NB4 (cell line): ENCODE measurements at regions not wholly inside any gene's neighbourhood (a gene's known extent, or its start where the extent isn't known, plus 50 kb on each side); places are given as distances from the start of the nearest gene placed in this dataset.

Source experiments
- DNase-seq: peaks from one replicate; pipeline ENCODE4 v3.0.0; 2010; ENCODE audit warnings: low read depth
- H3K4me3 ChIP-seq: one replicate; pipeline ENCODE4 v1.5.1; 2011; ENCODE audit warnings: mild to moderate bottlenecking, low read depth, low read length, moderate library complexity
- MYC ChIP-seq: IDR thresholded peaks from 2 replicates; pipeline ENCODE4 v1.6.1; 2011; ENCODE audit warnings: low read depth, low read length
- POLR2A ChIP-seq: IDR thresholded peaks from 2 replicates; pipeline ENCODE4 v1.6.1; 2011; ENCODE audit warnings: mild to moderate bottlenecking; ENCODE audit not compliant: insufficient read length; ENCODE audit errors: extremely low read depth
- TF ChIP-seq, protein P1 (sequence below): IDR thresholded peaks from one replicate; pipeline ENCODE4 v1.5.1; 2012; ENCODE audit warnings: low read depth, low read length
- TF ChIP-seq, protein P2 (sequence below): IDR thresholded peaks from 2 replicates; pipeline ENCODE4 v1.6.1; 2011; ENCODE audit warnings: low read depth, low read length

DNA sequence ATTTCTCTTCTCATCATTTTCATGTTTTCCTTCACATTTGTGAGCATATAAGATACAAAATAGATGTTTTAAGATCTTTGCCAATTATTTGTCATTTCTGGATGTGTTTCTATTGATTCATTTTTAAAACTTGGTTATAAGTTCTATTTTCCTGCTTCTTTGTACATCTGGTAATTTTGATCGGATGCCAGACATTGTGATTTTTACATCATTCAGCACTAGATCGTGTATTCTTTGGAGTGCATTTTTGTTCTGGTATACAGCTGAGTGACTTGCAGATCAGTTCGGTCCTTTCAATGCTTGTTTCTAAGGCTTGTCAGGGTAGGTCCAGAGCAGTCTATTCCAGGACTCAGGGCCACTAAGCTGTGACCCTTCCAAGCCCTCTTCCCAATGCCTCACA, 198.2 kb downstream of the KLF12 start:
- no peak for DNase-seq
- no peak overlapping the region for H3K4me3 ChIP-seq
- TF ChIP-seq, protein P1, sequence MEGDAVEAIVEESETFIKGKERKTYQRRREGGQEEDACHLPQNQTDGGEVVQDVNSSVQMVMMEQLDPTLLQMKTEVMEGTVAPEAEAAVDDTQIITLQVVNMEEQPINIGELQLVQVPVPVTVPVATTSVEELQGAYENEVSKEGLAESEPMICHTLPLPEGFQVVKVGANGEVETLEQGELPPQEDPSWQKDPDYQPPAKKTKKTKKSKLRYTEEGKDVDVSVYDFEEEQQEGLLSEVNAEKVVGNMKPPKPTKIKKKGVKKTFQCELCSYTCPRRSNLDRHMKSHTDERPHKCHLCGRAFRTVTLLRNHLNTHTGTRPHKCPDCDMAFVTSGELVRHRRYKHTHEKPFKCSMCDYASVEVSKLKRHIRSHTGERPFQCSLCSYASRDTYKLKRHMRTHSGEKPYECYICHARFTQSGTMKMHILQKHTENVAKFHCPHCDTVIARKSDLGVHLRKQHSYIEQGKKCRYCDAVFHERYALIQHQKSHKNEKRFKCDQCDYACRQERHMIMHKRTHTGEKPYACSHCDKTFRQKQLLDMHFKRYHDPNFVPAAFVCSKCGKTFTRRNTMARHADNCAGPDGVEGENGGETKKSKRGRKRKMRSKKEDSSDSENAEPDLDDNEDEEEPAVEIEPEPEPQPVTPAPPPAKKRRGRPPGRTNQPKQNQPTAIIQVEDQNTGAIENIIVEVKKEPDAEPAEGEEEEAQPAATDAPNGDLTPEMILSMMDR: no peak
- TF ChIP-seq MYC (no peak), POLR2A (no peak)

DNA sequence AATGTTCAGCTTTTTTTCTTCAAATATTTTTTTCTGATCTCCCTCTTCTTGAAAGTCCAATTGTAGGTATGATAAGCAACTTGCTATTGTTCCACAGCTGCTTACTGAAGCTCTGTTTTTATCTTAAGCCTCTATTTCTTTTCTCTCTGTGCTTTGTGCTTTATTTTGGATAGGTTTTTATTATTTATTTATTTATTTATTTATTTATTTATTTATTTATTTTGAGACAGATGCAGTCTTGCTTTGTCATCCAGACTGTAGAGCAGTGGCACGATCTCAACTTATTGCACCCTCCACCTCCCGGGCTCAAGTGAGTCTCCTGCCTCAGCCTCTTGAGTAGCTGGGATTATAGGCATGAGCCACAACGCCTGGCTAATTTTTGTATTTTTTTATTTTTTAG, 199.4 kb downstream of the KLF12 start:
- no peak for DNase-seq
- no peak overlapping the region for H3K4me3 ChIP-seq
- TF ChIP-seq MYC (no peak), POLR2A (no peak)
- TF ChIP-seq, protein P2, sequence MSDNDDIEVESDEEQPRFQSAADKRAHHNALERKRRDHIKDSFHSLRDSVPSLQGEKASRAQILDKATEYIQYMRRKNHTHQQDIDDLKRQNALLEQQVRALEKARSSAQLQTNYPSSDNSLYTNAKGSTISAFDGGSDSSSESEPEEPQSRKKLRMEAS: no peak
- TF ChIP-seq, protein P1: no peak

DNA sequence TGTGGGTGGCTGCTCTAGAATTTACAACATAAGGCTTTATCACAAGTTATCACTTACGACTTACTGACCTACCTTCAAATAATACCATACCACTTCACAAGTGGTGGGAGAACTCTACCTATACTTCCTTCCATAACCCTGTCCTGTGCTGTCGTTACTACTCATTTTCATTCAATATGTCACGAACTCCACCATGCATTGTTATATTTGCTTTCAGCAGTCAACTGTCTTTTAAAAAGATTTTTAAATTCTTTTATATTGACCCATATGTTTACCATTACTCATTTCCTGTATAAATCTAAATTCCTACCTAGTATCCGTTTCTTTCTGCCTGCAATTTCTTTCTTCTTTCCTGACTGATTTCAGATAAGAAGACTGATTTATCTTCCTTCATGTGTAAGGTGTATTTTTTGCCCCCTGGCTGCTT, 200.0 kb downstream of the KLF12 start:
- no peak overlapping the region for H3K4me3 ChIP-seq
- DNase-seq: no peak
- no peak for TF ChIP-seq MYC
- TF ChIP-seq, protein P2: no peak
- no peak for TF ChIP-seq POLR2A
- TF ChIP-seq, protein P1: no peak

DNA sequence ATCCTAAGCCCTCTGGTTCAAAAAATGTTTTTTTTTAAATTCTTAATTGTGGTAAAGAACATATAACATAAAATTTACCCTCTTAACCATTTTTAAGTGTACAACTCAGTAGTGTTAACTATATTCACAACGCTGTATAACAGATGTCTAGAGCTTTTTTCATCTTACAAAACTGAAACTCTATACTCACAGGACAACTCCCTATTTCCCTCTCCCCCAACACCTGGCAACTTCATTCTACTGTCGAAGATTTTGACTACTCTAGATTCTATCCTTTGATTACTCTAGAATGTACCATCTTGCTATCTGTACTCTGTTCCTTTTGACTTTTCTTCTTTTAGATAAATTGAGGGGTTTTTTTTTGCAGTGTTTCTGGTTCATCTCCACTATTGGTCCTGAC, 200.4 kb downstream of the KLF12 start:
- no peak for TF ChIP-seq MYC
- TF ChIP-seq, protein P2: no peak
- TF ChIP-seq POLR2A: no peak
- TF ChIP-seq, protein P1: no peak
- no peak overlapping the region for H3K4me3 ChIP-seq
- DNase-seq: no peak

DNA sequence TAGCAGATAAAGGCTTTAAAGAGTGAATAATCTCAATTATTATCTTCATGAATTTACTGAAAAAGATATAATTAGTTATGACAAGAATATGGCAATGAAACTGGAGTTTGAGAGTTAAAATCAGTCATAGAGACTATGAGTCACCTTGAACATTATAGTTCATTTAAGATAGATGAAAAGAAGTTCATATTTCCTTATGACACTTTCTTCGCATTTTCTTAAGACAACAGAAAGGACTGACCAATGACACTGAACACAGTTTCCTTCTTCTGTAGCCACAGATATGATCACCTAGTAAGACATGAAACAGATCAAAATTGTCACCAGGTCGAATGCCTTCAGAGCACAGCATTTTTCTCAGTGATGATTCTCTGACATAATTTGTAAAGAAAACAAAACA, 202.1 kb downstream of the KLF12 start:
- DNase-seq: no peak
- TF ChIP-seq POLR2A: no peak
- TF ChIP-seq, protein P2: no peak
- TF ChIP-seq, protein P1: no peak
- no peak for TF ChIP-seq MYC
- no peak overlapping the region for H3K4me3 ChIP-seq

DNA sequence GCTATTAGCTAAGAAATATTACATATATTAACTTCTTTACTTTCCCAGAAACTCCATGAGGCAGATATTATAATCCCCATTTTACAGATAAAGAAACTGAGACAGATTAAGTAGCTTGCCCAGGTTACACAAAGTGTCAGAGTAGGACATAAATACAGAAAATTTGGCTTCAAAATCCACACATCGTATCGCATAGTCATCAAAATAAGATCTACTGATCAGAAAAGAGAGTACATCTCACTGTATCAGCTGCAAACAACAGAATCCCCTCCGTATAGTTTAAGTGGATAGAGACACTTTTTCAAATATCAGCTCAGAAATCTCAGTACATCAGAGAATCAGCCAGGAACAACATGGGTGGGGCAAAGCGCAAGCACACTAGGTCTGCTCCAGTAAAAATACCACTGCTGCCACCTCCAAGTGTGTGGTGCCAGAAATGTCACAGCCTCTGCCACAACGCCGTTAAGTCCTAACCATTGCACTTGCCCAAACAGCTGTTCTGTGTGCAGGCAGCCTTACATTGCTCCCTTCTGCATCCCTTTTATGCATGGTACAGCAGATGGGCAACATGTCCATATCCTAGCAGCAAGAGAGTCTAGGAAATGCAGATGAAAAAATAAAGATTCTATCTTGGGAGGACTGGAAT, 204.8 kb downstream of the KLF12 start:
- no peak for DNase-seq
- TF ChIP-seq, protein P1: no peak
- no peak for TF ChIP-seq POLR2A
- TF ChIP-seq, protein P2: no peak
- H3K4me3 ChIP-seq: no peak overlapping the region
